H1 (cell line): ENCODE measurements at regions not wholly inside any gene's neighbourhood (a gene's known extent, or its start where the extent isn't known, plus 50 kb on each side); places are given as distances from the start of the nearest gene placed in this dataset.
"Not testable (repeated sequence)": the region's sequence is repeated elsewhere in the genome, so short reads cannot be mapped to it uniquely, and the experiment has no call there.

Source experiments
- CTCF ChIA-PET: fragments of 300-600 bp; sonication (Branson Sonifier 250); formaldehyde crosslinking; loops from one replicate; lab custom pipeline; 2021; ENCODE audit not compliant: partially characterized antibody; lab: Charles Lee
- POLR2A ChIA-PET: fragments of 300-600 bp; sonication (Branson Sonifier 250); formaldehyde crosslinking; loops from one replicate; lab custom pipeline; 2021; ENCODE audit warnings: inconsistent platforms; ENCODE audit not compliant: partially characterized antibody; lab: Charles Lee
- DNase-seq, 2 experiments: peaks; one replicate each; pipeline versions ENCODE4 v3.0.0 to v3.0.0-alpha.2; 2010 to 2022; ENCODE audit warnings: low spot score in 2 of 2, low read depth in 1 of 2, mixed read lengths in 1 of 2
- FAIRE-seq: peaks from 2 replicates; lab custom pipeline; 2011; peaks lifted over from hg19 to GRCh38; lab: Jason Lieb, UNC
- H2AFZ ChIP-seq: 2 replicates; pipeline ENCODE4 v1.8.1; 2012; ENCODE audit warnings: low read length, inconsistent platforms
- H2AK5ac ChIP-seq: 2 replicates; pipeline ENCODE4 v1.6.1; 2013; ENCODE audit warnings: low read depth, low read length
- H2BK120ac ChIP-seq: replicated peaks from 2 replicates; pipeline ENCODE3; 2013; ENCODE audit warnings: low read depth, low read length, inconsistent platforms
- H2BK12ac ChIP-seq: 2 replicates; pipeline ENCODE4 v1.6.1; 2013; ENCODE audit warnings: low read depth, low read length
- H2BK15ac ChIP-seq: 2 replicates; pipeline ENCODE4 v1.6.1; 2013; ENCODE audit warnings: low read length
- H2BK20ac ChIP-seq: 2 replicates; pipeline ENCODE4 v1.6.1; 2013; ENCODE audit warnings: low read length
- H2BK5ac ChIP-seq: 2 replicates; pipeline ENCODE4 v1.6.1; 2013; ENCODE audit warnings: low read depth, low read length
- H3K14ac ChIP-seq: 2 replicates; pipeline ENCODE4 v1.6.1; 2013; ENCODE audit warnings: inconsistent platforms; ENCODE audit not compliant: insufficient read length
- H3K18ac ChIP-seq: 2 replicates; pipeline ENCODE4 v1.6.1; 2013; ENCODE audit warnings: low read length; ENCODE audit errors: extremely low read depth
- H3K23ac ChIP-seq: 2 replicates; pipeline ENCODE4 v1.6.1; 2013; ENCODE audit warnings: inconsistent platforms; ENCODE audit not compliant: insufficient read length
- H3K23me2 ChIP-seq: 2 replicates; pipeline ENCODE4 v1.6.1; 2013; ENCODE audit warnings: low read depth, low read length
- H3K27ac ChIP-seq: 2 replicates; pipeline ENCODE4 v1.6.1; 2011; ENCODE audit warnings: low read depth, low read length, inconsistent platforms
- H3K27me3 ChIP-seq, 4 experiments: replicated peaks in 1 of 4; 1 replicate in 1 of 4; 2 replicates in 3 of 4; pipeline versions ENCODE4 v1.6.1 to v1.8.1; 2011 to 2013; ENCODE audit warnings: low read length in 3 of 4, mild to moderate bottlenecking in 3 of 4, inconsistent platforms in 2 of 4, mixed read lengths in 2 of 4, moderate library complexity in 1 of 4; ENCODE audit not compliant: control insufficient read depth in 3 of 4, insufficient read depth in 3 of 4; ENCODE audit errors: extremely low read depth in 1 of 4
- H3K36me3 ChIP-seq, 4 experiments: 2 replicates each; pipeline versions ENCODE4 v1.6.1 to v1.8.1; 2011 to 2013; ENCODE audit warnings: mild to moderate bottlenecking in 4 of 4, low read length in 3 of 4, moderate library complexity in 2 of 4, control low read depth in 1 of 4, inconsistent platforms in 1 of 4; ENCODE audit not compliant: insufficient read depth in 4 of 4, control insufficient read depth in 2 of 4
- H3K4ac ChIP-seq: replicated peaks from 2 replicates; pipeline ENCODE3; 2013; ENCODE audit warnings: low read length, low read depth, mixed read lengths, inconsistent platforms; ENCODE audit not compliant: insufficient read length
- H3K4me1 ChIP-seq, 4 experiments: replicated peaks in 1 of 4; 1 replicate in 1 of 4; 2 replicates in 3 of 4; pipeline versions ENCODE4 v1.6.1 to v1.8.1; 2011 to 2013; ENCODE audit warnings: low read length in 3 of 4, inconsistent platforms in 2 of 4, mixed read lengths in 1 of 4; ENCODE audit not compliant: insufficient read depth in 4 of 4, control insufficient read depth in 3 of 4
- H3K4me2 ChIP-seq, 2 experiments: 2 replicates each; pipeline versions ENCODE4 v1.6.1 to v1.8.1; 2011 to 2013; ENCODE audit warnings: low read depth in 2 of 2, low read length in 2 of 2, control low read depth in 1 of 2, inconsistent platforms in 1 of 2, mild to moderate bottlenecking in 1 of 2; ENCODE audit not compliant: insufficient read depth in 1 of 2
- H3K4me3 ChIP-seq, 4 experiments: fragments of 200-600, 300-600 bp in 1 of 4; sonication (generic), shearing (Covaris generic), sonication (Bioruptor Twin) in 1 of 4; 2 replicates each; pipeline versions ENCODE4 v1.5.1 to v1.8.1; 2011 to 2016; ENCODE audit warnings: low read length in 4 of 4, low read depth in 3 of 4, control low read depth in 2 of 4, inconsistent platforms in 2 of 4, mild to moderate bottlenecking in 2 of 4, mixed read lengths in 1 of 4, moderate library complexity in 1 of 4; ENCODE audit not compliant: insufficient read depth in 2 of 4; ENCODE audit errors: extremely low read depth in 1 of 4
- H3K56ac ChIP-seq: replicated peaks from 2 replicates; pipeline ENCODE3; 2013; ENCODE audit warnings: low read depth, mild to moderate bottlenecking, mixed read lengths, low read length, inconsistent platforms; ENCODE audit not compliant: insufficient read length
- H3K79me1 ChIP-seq: 2 replicates; pipeline ENCODE4 v1.6.1; 2013; ENCODE audit warnings: low read depth, low read length, control low read depth
- H3K79me2 ChIP-seq, 2 experiments: 2 replicates each; pipeline versions ENCODE4 v1.6.1 to v1.8.1; 2012 to 2013; ENCODE audit warnings: low read length in 2 of 2, mild to moderate bottlenecking in 2 of 2, inconsistent platforms in 1 of 2; ENCODE audit not compliant: insufficient read depth in 2 of 2, control insufficient read depth in 1 of 2
- H3K9ac ChIP-seq, 4 experiments: replicated peaks in 1 of 4; 1 replicate in 1 of 4; 2 replicates in 3 of 4; pipeline versions ENCODE4 v1.6.1 to v1.8.1; 2011 to 2013; ENCODE audit warnings: low read depth in 3 of 4, low read length in 3 of 4, control low read depth in 2 of 4, mild to moderate bottlenecking in 2 of 4, moderate library complexity in 2 of 4, inconsistent platforms in 1 of 4; ENCODE audit errors: extremely low read depth in 1 of 4
- H3K9me3 ChIP-seq, 2 experiments: 2 replicates each; pipeline versions ENCODE4 v1.6.1 to v1.8.1; 2012 to 2013; ENCODE audit warnings: mild to moderate bottlenecking in 2 of 2, moderate library complexity in 2 of 2, control low read depth in 1 of 2, inconsistent platforms in 1 of 2, low read depth in 1 of 2, low read length in 1 of 2, mixed read lengths in 1 of 2; ENCODE audit not compliant: insufficient read depth in 2 of 2
- H4K20me1 ChIP-seq, 2 experiments: replicated peaks in 1 of 2; 2 replicates each; pipeline versions ENCODE3 to v1.8.1; 2011 to 2013; ENCODE audit warnings: inconsistent platforms in 2 of 2, low read length in 2 of 2, mild to moderate bottlenecking in 1 of 2; ENCODE audit not compliant: insufficient read depth in 2 of 2, control insufficient read depth in 1 of 2
- H4K5ac ChIP-seq: 2 replicates; pipeline ENCODE4 v1.6.1; 2013; ENCODE audit warnings: low read length, low read depth, mixed read lengths, inconsistent platforms; ENCODE audit not compliant: insufficient read length
- H4K8ac ChIP-seq: 2 replicates; pipeline ENCODE4 v1.8.0; 2013; ENCODE audit warnings: mild to moderate bottlenecking, moderate library complexity, low read length, inconsistent platforms; ENCODE audit not compliant: insufficient read depth; ENCODE audit errors: extremely low read depth
- H4K91ac ChIP-seq: replicated peaks from 2 replicates; pipeline ENCODE3; 2013; ENCODE audit warnings: low read length, mixed read lengths, inconsistent platforms; ENCODE audit not compliant: insufficient read length
- WGBS, 2 experiments: shearing (Covaris generic) in 1 of 2; methylation state at CpG; one replicate each; pipeline versions ENCODE4 v1.1.6 to v1.1.7; 2013 to 2015; ENCODE audit warnings: low lambda C conversion rate in 2 of 2, mixed read lengths in 2 of 2, inconsistent platforms in 1 of 2, low coverage in 1 of 2, missing lambda C conversion rate in 1 of 2; ENCODE audit not compliant: insufficient replicate concordance in 2 of 2, insufficient coverage in 1 of 2, insufficient read length in 1 of 2; ENCODE audit errors: extremely low coverage in 1 of 2, missing lambda C conversion rate in 1 of 2; 5-methylcytosine and 5-hydroxymethylcytosine counted together

GRCh38 chr4:93950239-93950638 lies 121.7 kb downstream of the ATOH1 start:
- CTCF ChIA-PET, H3K36me3 ChIP-seq, H4K8ac ChIP-seq, FAIRE-seq, H2BK12ac ChIP-seq, H3K4me1 ChIP-seq, H3K4me3 ChIP-seq, H3K56ac ChIP-seq, H3K23ac ChIP-seq, H3K79me1 ChIP-seq, H3K4ac ChIP-seq, H4K91ac ChIP-seq, H2BK120ac ChIP-seq, H4K5ac ChIP-seq, H3K14ac ChIP-seq, H2BK15ac ChIP-seq, H3K18ac ChIP-seq, H2AFZ ChIP-seq, H2BK5ac ChIP-seq, H3K79me2 ChIP-seq, POLR2A ChIA-PET, H3K23me2 ChIP-seq, H3K27ac ChIP-seq, H4K20me1 ChIP-seq, H3K9ac ChIP-seq, H3K4me2 ChIP-seq, H2AK5ac ChIP-seq, H3K27me3 ChIP-seq, DNase-seq, H3K9me3 ChIP-seq, H2BK20ac ChIP-seq: not testable (repeated sequence)
- WGBS, 2 experiments: 100% methylated on average over 1 of the region's 4 CpGs; no CpG with 5 or more reads in 1 of the 2 experiments
